ENCODE measurements at regions not wholly inside any gene's neighbourhood (a gene's known extent, or its start where the extent isn't known, plus 50 kb on each side); places are given as distances from the start of the nearest gene placed in this dataset.

DNA sequence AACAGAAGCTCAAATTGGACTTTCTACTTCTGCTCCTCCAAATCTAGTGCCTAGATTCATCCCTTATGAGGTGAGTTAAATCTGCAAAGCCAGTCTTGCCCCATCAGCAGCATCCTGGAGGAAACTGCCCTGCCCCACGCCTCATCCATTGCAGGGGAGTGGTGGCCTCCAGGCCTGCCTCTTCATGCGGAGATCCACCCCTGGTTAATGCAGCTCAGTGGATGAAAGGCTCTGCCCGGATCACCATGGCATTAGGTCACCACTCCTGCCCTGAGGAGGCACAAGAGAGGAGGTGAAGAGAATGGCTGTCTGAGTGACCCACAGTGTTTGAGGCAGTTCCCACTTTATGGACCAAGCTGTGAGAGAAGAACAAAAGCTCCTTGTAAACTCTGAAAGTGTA lies 218.1 kb downstream of the C12orf75 start:
- Mint-ChIP-seq H3K4me1 (peaks cover 9% of the 10 kb centered on the region), H3K9me3 (peaks cover 18% of the 10 kb centered on the region), H3K36me3 (ENCODE audit: low read depth) (no peaks in the 10 kb centered on the region), H3K27ac (no peak overlapping the region), H3K4me3 (no peak overlapping the region), H3K27me3 (ENCODE audit: low read depth, poor library complexity) (peaks cover 6% of the 10 kb centered on the region)
- TF ChIP-seq, protein P1, sequence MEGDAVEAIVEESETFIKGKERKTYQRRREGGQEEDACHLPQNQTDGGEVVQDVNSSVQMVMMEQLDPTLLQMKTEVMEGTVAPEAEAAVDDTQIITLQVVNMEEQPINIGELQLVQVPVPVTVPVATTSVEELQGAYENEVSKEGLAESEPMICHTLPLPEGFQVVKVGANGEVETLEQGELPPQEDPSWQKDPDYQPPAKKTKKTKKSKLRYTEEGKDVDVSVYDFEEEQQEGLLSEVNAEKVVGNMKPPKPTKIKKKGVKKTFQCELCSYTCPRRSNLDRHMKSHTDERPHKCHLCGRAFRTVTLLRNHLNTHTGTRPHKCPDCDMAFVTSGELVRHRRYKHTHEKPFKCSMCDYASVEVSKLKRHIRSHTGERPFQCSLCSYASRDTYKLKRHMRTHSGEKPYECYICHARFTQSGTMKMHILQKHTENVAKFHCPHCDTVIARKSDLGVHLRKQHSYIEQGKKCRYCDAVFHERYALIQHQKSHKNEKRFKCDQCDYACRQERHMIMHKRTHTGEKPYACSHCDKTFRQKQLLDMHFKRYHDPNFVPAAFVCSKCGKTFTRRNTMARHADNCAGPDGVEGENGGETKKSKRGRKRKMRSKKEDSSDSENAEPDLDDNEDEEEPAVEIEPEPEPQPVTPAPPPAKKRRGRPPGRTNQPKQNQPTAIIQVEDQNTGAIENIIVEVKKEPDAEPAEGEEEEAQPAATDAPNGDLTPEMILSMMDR (IDR thresholded peaks at IDR 0.05), result no peak
- DNase-seq, result no peak

DNA sequence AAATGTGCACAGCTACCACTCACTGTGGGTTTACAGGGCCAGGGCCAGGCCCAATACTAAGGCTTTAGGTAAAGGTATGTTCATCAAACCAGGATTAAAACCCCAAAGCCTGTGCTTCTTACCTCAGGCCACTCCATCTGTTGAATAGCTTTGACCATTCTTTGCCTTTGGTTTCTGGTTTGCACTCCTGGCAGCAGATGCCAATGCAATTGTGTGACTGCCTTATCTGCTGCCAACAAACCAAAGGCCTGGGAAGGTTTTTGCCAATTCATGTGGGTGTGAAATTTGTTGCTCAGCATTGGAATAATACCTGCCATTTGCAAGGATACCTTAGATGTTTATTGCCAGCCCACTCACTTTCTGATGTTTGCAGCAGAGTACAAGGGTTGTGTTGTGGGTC lies 221.6 kb downstream of the C12orf75 start:
- H3K4me3 Mint-ChIP-seq, result no peak overlapping the region
- peaks cover 7% of the 10 kb centered on the region for H3K9me3 Mint-ChIP-seq
- peaks cover 3% of the 10 kb centered on the region for H3K27me3 Mint-ChIP-seq (ENCODE audit: low read depth, poor library complexity)
- TF ChIP-seq, protein P1 (IDR thresholded peaks at IDR 0.05), result no peak
- H3K4me1 Mint-ChIP-seq, result peaks cover 40% of the 10 kb centered on the region
- no peak for DNase-seq
- no peak overlapping the region for H3K27ac Mint-ChIP-seq
- no peaks in the 10 kb centered on the region for H3K36me3 Mint-ChIP-seq (ENCODE audit: low read depth)

DNA sequence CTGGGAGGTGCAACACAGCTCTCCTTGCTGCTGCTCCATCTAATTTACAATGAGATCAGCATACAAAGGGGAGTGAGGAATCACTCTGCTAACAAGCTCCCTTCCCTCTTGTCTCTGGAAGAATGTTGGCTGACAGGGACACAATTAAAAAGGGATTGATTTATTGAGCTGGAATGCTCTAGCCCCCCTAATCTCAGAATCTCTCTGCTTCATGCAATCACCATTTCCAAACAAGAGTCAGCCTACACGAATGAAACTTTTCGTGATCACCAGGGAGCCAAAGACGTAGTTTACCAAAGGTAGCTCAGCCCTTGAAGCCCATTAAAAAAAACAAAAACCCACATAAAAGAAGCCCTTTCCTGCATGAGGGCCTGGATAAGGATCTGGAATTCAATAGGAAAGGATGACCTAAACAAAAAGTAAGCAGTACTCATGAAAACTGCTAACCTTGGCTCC lies 223.8 kb downstream of the C12orf75 start:
- Mint-ChIP-seq H3K4me3 (peak overlapping the region; percentile 19), H3K27ac (peak overlapping the region; percentile 89), H3K36me3 (ENCODE audit: low read depth) (no peaks in the 10 kb centered on the region), H3K9me3 (peaks cover 13% of the 10 kb centered on the region), H3K4me1 (peaks cover 44% of the 10 kb centered on the region), H3K27me3 (ENCODE audit: low read depth, poor library complexity) (no peaks in the 10 kb centered on the region)
- TF ChIP-seq, protein P1 (IDR thresholded peaks at IDR 0.05), result no peak
- no peak for DNase-seq

DNA sequence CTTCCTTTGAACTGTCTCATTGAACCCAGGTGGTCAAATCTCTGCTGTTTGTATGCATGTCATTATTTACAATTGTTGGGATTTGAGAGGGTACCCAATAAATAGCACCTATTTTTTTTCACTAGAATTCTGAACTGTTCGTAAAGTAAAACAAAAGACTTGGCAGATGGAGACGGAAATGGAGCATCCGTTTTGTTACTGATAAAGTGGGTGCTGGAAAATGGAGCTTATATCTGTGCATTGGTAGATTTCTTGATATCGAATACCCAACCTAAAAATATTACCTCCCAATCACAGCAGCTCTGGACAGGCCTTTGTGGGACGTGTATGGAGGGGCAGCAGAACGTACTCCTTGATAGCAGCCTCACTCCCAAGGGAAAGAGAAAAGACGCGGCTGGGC lies 224.4 kb downstream of the C12orf75 start:
- Mint-ChIP-seq H3K9me3 (peaks cover 12% of the 10 kb centered on the region), H3K36me3 (ENCODE audit: low read depth) (no peaks in the 10 kb centered on the region), H3K27me3 (ENCODE audit: low read depth, poor library complexity) (no peaks in the 10 kb centered on the region), H3K27ac (no peak overlapping the region), H3K4me3 (no peak overlapping the region), H3K4me1 (peaks cover 50% of the 10 kb centered on the region)
- no peak for DNase-seq
- TF ChIP-seq, protein P1 (IDR thresholded peaks at IDR 0.05), result no peak

DNA sequence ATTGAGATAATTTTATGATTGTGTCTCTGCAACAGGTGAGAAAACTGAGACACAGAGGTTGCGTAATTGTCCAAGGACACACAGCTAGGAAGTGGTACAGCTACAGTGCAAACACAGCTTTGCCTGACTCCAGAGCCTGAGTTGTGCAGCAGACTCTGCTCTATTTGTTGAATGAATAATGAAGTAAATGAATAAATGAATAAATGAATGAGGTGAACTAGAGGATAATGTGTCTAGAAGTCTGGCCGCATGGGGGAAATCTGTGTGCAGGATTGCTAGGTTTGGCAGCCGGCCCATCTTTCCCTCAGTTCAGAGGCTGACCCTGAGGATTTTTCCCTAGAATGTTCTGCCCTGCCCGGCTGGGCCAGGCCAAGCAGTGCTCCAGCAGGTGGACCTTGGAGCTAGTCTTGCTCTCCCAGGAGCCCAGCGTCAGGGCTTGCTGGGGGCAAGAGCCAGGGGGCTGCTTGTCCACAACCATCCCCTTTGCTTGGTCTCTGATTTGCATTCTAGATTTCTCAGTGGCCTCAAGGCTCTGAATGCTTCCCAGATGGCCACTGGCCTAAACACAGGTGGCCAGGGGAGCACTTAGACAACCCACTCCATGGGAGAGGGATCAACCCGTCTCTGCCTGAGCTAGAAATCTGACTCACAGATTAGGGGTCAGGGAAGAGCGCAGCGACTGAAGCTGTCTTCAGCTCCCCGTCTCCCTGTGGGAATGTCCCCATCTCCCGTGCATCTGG lies 225.2 kb downstream of the C12orf75 start:
- no peak for DNase-seq
- Mint-ChIP-seq H3K4me3 (no peak overlapping the region), H3K27me3 (ENCODE audit: low read depth, poor library complexity) (no peaks in the 10 kb centered on the region), H3K27ac (no peak overlapping the region), H3K4me1 (peaks cover 59% of the 10 kb centered on the region), H3K9me3 (peaks cover 19% of the 10 kb centered on the region), H3K36me3 (ENCODE audit: low read depth) (no peaks in the 10 kb centered on the region)
- TF ChIP-seq, protein P1 (IDR thresholded peaks at IDR 0.05), result no peak

DNA sequence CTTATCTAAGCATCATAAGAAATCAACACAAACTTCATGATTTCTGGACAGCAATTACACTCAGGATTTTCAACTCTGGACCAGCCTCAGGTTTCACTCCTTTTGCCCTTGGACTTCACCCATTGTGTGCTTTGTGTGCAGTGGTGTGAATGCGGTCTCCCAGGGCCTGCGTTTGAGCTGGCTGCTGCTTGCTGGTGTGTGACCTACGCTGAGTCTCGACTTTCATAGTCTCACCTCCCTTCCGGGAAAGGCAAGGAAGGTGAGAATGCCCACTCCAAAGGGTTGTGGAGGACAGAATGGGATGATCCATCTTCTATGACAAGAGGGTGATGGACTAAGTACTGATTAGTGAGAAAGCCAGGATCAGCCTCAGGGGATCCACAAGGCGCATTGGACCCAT lies 228.8 kb downstream of the C12orf75 start:
- Mint-ChIP-seq H3K9me3 (peaks cover 15% of the 10 kb centered on the region), H3K4me1 (peaks cover 79% of the 10 kb centered on the region), H3K36me3 (ENCODE audit: low read depth) (no peaks in the 10 kb centered on the region), H3K27me3 (ENCODE audit: low read depth, poor library complexity) (no peaks in the 10 kb centered on the region), H3K27ac (no peak overlapping the region), H3K4me3 (no peak overlapping the region)
- DNase-seq, result no peak
- TF ChIP-seq, protein P1 (IDR thresholded peaks at IDR 0.05), result no peak
